HG03064 (cell line): ENCODE measurements at regions not wholly inside any gene's neighbourhood (a gene's known extent, or its start where the extent isn't known, plus 50 kb on each side); places are given as distances from the start of the nearest gene placed in this dataset.

Source experiments
- ATAC-seq: cut with Tn5 transposase; IDR thresholded peaks from one replicate; pipeline ENCODE4 v1.9.1; 2021; ENCODE audit warnings: low read depth; ENCODE audit not compliant: unreplicated experiment

DNA sequence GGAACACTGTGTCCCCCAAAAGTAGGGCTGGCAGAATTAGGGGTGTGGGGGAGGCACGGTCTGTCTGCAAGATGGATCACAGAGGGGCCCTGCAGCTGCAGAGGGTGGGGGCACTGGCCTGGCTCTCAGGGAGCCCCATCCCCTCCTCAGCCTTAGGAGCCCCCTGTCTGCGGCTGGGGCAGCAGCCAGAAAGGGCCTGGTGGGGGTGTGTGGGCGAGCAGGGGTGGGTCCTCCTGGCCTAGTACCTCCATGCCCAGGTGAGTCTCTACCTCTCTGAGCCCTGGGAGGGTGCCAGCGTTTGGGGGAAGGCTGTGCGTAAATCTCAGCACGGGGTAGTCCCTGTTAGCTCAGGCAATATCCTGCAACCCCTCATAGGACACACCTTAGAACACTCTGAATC is 280.5 kb upstream of the PPP2R2D start:
- no peak for ATAC-seq

DNA sequence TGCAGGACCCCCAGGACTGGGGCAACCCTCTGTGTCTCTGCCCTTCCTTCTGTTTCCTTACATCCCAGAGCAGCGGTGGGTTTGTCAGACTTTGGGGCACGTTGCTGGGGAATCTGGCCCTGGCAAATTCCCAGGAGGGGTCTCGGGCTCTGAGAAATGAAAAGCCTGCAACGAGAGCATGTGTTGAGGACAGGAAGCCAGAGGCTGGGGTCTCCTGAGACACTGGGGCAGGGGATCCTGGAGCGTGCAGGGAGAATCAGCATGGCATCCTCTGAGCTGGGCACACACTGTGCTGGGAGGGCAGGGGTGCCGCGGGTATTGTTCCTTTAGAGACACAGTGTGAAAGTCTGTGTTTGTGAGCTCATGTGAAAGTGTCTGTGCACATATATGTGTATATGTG is 279.9 kb upstream of the PPP2R2D start:
- ATAC-seq, result no peak

DNA sequence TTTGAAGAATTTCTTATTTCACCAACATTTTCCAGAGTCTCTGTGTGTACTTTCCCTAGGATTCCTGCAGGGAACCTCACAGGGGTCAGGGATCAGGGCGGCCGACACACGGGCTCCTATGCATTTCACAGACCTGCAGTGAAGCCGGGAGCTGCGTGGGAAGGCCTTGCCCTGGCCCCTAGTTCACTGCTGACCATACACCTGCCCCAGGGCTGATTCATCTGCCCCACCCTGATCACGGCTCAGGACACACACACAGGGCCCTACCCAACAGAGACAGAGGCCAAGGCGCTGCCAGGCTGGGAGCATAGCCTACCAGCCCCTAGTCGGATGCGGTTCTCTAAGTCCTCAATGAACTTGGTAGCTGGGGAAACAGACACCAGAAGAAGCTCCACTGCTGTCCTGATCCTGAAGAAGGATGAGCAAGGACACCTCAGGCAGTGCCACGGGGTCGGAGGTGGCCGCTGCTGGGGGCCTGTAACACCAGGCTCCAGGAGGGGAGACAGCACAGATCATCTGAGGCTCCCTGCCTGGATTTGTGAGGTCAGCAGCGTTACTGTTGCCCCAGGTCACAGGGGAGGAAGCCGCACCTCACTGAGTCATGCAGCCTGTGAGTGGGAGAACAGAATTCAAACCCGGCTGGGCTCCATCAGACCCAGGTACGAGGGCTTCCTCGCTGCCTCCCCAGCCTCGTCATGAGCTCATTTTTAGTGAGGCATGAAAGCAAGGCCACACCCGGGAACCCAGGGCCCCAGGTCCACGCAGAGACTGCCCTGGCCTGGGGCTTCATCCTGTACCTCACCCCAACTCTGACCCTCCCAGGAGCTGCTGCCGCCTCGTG is 278.8 kb upstream of the PPP2R2D start:
- ATAC-seq, result no peak

DNA sequence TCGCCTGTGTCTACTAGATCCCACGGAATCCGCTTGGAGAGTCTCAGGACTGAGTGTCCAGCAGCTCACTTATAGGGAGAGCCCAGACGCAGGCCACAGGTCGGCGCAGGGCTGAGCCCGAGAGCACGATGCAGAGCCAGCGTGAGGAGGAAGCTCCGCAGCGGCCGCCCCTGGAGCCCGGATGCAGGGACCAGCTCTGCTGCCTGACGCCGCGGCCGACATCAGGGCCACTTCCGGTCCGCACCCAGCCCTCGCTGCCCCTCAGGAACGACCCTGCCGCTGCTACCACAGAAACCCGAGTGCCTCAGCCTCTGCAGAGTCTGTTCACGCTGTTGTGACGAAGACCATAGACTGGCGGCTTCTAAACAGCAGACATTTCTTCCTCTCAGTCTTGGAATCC is 275.8 kb upstream of the PPP2R2D start:
- no peak for ATAC-seq

DNA sequence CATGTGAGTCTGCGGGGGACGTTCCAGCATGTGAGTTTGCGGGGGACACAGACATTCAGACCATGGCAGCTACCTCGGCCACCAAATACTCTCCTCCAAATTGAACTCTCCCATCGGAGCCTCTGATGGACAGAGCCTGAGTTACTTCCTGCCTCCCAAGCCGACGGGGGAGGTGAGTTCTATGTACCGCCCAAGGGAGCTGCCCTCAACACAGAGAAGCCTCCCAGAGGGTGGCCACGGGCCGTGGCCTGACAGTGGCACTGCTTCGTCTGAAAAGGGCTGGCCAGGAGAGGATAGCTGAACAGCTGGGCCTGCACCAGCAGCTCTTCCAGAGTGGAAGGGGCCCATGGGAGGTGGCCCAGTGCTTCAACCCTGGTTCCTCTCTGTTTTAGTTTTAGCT is 274.5 kb upstream of the PPP2R2D start:
- no peak for ATAC-seq

DNA sequence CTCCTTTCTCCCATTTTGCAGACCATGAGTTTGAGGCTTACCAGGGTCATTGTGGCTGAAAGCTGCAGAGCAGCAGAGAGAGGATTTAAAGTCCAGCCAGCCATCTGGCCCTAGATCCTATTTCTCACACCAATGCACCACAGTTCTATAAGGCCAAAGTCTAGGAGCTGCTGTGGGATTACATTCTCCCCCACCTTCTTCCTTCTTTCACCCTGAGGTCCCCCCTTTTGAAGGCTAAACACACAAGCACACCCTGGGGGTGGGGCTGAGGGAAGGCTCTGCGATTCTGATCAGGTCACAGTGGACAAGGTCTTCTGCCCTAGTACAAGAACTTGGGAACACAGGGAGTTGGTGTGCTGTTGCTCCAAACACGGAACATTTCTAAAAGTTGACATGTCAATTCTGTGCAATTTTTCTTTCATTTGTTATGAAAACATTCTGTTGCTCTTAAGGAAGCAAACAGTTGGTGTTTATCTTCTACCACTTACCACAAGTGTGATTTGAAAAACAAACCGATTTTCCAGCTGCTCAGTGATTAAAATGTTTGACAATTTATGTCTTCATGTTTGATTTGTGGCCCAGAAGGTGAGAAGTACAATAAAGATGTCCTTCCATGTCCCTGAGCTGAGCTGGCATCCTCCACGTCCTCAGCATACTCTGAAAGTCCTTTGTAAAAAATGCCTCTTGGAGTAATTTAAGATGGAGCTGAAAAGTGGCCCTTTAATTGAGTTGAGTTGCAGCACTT is 271.6 kb upstream of the PPP2R2D start:
- no peak for ATAC-seq

DNA sequence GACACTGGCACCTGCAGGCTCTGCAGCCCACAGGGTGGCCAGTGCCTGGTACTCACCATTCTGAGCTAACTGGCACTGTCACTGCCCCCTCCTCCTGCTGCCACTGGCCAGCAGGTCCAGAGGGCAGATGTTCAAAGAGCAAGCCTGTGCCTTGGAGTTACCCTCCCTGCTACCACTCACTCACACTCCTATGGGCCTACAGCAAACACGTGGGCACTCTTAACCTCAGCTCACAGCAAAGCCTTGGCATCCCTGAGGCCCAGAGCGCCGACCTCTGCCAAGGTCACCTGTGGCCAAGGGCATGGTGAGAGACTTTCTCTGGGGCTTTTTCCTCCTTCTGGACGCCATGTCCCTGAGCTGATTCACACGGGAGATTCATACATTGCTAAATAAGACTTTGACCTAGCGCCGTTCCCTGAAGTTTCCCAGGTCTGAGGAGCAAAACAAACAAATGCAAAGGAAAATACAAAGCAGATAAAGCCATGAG is 270.0 kb upstream of the PPP2R2D start:
- ATAC-seq, result no peak

DNA sequence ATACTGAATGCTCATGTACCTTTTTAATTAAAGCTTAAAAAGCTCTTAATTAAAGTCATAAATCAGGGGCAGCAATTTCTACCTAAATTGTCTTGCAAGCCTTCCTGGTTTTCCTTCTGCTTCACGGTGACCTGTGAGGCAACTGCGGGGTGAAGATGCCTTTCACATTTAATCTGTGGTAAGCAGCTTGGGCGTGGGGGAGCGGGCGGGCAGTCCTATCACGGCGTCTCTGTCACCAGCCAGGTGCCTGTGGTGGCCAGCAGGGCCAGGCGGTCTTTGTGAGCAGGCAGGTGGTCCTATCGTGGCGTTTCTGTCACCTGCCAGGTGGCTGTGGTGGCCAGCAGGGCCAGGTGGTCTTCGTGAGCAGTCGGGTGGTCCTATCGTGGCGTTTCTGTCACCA is 269.2 kb upstream of the PPP2R2D start:
- no peak for ATAC-seq

DNA sequence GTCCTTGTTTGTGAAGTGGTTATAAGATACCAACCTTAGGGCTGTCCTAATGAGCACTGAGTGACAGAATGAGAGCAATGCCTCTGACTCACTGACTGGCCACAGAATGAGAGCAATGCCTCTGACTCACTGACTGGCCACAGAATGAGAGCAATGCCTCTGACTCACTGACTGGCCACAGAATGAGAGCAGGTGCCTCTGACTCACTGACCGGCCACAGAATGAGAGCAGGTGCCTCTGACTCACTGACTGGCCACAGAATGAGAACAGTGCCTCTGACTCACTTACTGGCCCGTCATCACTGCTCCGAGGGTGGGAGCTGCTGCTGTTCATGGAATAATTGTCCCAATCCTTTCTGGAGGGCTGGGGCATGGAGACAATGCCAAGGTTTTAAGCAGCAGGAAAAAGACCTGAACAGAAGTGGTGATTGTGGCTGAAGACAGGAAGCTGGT is 265.2 kb upstream of the PPP2R2D start:
- ATAC-seq, result no peak

DNA sequence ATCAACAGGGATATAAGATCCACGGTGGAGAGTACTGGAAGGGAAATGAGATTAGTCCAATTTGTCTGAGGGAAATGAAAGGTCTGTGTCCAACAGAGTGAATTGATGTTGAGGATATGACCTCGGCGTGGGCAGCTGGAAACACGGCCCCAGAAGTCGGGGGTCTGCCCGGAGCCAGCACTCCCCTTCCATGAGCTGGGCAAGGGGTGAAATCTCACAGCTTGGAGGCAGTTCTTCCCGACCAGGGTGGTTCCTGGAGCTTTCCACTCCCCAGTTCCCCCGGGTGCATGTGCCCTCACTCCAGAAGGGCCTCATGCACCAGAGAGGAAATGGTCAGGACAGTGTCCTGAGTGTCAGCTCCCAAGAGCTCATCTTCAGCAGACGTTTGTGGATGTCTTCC is 264.7 kb upstream of the PPP2R2D start:
- ATAC-seq, result no peak

DNA sequence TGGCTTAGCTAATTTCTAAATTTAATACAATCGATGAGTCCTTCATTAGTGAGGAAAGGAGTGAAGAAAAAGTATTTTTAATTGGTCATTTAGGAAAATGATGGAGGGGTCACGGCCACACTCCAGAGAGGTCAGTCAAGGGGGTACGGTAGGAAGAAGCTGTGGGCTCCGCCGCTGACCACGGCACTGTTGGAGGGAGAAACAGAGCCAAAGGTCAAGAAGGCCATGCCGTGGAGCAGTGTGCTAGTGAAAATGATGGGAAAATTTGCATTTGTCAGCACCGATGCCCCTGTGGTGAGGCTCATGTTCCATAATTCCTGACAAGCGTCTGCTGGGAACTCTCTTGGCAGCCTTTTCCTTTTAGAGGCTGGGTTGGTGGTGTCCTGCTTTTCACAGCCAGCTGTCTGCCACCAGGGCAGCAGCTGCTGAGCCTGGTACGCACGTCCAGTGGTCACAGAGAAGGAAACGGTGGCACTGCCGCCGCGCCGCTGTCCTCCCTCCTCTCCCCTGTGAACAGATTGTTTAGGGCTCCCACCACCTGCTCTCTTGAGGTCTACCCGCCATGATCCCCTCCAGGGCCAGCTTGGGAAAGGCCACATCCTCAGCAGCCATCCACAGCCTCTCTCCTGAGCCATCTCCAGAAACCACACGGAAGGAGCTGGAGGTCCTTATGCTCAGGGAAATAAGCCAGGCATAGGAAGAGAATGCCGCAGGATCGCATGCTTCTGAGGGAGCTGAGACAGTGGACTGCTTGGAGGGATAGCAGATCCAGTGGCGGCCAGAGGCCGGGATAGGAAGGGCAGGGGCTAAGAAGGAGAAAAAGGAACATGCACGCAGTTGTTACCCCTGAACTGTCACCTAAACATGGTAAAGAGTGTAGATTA is 263.7 kb upstream of the PPP2R2D start:
- ATAC-seq, result no peak

DNA sequence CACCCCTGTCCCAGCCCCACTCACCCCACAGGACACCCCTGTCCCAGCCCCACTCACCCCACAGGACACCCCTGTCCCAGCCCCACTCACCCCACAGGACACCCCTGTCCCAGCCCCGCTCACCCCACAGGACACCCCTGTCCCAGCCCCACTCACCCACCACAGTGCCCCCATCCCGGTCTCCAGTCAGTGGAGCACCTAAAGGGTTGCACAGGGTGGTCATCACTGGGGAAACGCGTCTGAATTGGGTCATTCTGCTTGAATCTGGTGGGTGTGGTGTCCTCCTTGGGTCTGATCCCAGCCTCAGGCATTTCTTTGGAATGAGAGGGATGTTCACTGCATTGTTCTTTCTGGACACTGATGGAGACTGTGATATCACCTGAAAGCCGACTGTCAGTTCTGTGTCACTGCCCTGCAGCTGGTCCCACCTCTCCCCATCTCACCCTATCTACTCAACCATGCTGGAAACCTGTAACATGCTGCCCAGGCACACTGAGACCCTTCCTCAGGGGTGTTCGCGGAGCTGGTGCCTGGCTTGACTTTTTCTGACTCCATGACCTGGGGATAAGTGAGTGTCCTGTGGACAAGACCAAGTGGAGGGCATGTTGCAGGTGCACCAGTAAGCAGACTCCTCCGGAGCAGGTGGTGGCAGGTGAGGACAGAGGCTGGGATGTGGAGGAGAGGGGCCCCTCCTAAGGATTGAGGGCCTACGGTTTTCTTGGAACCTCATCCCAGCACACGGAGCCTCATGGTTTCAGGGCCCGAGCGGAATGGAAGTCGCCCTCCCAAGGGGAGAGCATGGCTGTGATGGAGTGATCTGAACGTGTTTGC is 262.5 kb upstream of the PPP2R2D start:
- ATAC-seq, result no peak

DNA sequence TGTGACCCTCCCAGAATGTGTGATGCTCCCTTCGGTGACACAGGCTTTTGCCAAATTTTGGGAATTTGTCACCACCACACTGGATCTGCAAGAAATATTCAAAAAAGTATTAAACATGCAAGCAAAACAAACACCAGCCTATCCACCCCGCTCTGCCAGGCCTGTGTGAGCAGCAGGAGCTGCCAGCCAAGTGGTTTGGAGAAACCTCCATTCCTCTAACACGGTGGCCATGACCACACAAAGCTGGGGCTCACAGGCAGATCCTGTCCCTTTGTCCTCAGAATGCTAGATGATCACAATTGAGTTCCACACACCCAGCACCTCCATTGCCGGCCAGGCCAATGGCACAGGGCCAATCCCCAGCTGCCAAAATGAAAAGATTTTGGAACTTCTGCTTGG is 261.9 kb upstream of the PPP2R2D start:
- no peak for ATAC-seq

DNA sequence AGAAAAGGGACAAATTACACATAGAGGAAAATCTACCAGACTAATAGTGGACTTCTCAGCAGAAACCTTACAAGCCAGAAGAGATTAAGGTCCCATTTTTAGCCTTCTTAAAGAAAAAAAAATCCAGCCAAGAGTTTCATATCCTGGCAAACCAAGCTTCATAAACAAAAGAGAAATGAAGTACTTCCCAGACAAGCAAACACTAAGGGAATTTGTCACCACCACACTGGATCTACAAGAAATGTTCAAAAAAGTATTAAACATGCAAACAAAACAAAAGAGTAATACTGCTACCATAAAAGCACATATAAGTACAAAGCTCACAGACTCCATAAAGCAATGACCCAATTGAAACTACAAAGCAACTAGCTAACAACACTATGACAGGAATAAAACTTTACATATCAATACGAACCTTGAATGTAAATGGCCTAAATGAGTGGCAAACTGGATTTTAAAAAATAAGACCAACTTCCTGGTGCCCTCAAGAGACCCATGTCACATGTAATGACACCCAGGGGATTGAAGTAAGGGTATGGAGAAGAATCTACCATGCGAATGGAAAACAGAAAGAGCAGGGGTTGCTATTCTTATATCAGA is 260.7 kb upstream of the PPP2R2D start:
- no peak for ATAC-seq

DNA sequence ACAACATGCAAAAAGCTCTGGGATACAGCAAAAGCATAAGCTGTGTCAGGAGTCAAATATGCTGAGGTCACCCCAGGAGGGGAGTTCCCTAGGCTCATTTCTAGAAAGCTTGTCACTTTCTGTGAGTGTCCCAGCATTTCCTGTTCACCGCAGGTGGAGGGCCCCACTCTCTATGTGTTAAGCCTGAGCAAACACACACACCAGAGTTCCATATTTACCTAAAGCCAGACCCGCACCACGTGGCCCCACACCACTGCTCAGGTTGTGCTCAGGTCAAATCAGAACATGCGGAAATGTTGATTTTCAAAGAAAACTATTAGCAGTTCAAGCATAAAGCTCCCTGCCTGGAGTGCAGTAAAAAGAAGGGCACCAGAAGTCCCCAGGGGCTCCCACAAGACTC is 259.6 kb upstream of the PPP2R2D start:
- ATAC-seq, result peak; percentile 97

DNA sequence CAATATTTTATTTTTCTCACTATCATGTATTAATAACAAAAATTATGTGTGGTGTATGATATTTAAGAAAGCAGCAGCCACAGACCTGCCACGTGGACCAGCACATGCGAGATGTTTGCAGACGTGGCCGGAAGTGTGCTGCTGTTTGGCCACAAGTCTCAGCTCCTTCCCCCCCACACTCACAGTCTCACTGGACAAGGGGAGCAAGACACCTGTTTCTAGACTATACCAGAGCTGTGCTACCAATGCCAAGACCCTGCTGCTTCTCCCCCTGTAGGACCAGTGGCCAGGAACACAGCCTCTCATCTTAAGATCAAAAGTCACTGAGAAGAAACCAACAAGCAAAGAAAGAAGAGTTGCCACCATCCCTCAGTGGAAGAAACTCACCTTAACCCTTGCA is 258.9 kb upstream of the PPP2R2D start:
- ATAC-seq, result no peak

DNA sequence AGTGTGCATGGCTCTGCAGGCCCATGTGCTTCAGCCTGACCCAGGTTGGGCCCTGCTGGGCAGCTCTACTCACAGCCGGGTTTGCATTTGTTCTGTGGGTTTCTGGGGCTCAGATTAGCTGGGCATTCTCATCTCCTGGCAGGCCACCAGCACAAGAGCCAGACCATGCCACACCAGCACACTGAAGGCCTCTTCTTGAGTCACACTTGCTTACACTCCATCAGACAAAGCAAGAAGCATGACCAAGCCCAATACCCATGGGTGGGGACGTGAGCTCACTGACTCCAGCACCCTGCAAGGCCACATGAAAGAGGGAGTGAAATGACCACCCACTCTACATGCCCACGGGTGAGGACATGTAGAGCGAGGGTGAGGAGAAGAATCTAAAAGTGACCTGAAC is 257.8 kb upstream of the PPP2R2D start:
- no peak for ATAC-seq

DNA sequence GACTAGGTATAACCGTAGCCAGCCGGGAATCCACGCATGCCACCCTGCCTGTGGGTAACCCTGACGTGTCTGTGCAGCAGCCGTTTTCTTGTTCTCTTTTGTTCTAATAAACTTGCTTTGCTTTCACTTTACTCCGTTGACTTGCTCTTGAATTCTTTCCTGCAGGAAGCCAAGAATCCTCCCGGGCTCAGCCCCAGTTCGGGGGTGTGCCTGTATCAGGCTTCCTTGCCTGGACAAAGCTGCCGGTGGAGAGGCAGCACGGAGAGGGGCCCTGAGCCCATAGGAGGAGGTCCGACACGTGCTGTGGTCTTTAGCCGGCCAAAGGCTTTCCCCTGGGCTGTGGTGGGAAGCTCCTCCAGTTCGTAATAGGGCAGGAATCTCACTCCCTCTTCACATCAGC is 256.5 kb upstream of the PPP2R2D start:
- ATAC-seq, result no peak

DNA sequence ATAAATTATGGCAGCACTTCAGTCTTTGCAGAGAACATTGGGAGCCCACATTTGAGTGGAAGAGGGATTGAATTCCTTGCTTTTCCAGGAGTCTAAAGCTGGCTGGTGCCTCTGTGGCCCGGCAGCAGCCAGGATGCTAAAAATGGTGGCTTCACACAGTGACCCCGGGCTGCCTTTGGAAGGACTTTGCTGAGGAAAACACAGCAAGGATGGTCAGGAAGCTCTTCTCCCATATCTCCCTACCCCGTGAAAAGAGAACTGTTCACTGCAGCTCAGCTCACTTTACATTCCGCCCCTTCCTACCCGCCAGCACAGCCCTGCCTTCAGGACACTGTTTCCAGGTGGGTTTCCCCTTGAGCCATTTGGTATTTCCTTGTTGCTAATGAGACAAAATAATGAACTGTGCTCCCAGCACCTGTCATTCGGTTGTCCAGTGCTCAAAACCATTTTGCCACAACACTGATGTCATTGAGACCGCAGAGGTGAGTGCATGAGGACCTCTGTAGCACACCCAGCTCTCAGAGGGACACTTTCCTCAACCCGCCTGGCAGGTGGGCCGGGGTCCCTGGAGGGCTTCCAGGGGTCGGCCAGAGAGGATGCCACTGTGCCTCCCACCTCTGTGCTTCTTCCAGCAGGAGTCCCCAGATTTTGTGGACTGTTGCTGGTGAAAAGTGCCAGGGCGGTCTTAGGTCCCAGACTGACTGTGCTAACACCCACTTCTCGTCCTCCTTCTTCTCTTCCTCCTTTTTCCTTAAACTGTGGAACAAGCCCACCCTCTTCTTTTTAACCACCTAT is 255.7 kb upstream of the PPP2R2D start:
- no peak for ATAC-seq
